Activated naive CD4-positive, alpha-beta T cell (primary cell): ENCODE measurements at regions not wholly inside any gene's neighbourhood (a gene's known extent, or its start where the extent isn't known, plus 50 kb on each side); places are given as distances from the start of the nearest gene placed in this dataset.

Source experiments
- DNase-seq, 4 experiments: peaks; one replicate each; lab custom pipeline; 2025; lab: John Stamatoyannopoulos, UW

GRCh38 chr6:14787677-14788076 is 458.2 kb upstream of the JARID2 start:
- DNase-seq, result no peak

GRCh38 chr6:14789996-14790395 is 455.9 kb upstream of the JARID2 start:
- DNase-seq, result no peak

GRCh38 chr6:14790976-14791375 is 454.9 kb upstream of the JARID2 start:
- DNase-seq, result no peak

- no peak for DNase-seq
Measured at GRCh38 chr6:14791526-14791925, 454.3 kb upstream of the JARID2 start.

GRCh38 chr6:14792118-14792955 is 453.5 kb upstream of the JARID2 start:
- no peak for DNase-seq

- DNase-seq, result no peak
Measured at GRCh38 chr6:14795451-14795850, 450.4 kb upstream of the JARID2 start.

- no peak for DNase-seq
Measured at GRCh38 chr6:14796974-14797762, 448.7 kb upstream of the JARID2 start.

GRCh38 chr6:14797875-14798593 is 447.8 kb upstream of the JARID2 start:
- DNase-seq, result no peak

- DNase-seq, result no peak
Measured at GRCh38 chr6:14798594-14798982, 447.3 kb upstream of the JARID2 start.

- DNase-seq, result no peak
Measured at GRCh38 chr6:14798996-14799588, 446.8 kb upstream of the JARID2 start.

GRCh38 chr6:14799928-14800327 is 445.9 kb upstream of the JARID2 start:
- no peak for DNase-seq

GRCh38 chr6:14802514-14803160 is 443.2 kb upstream of the JARID2 start:
- DNase-seq, result no peak

GRCh38 chr6:14804001-14804784 is 441.7 kb upstream of the JARID2 start:
- DNase-seq, result no peak

- no peak for DNase-seq
Measured at GRCh38 chr6:14804785-14805210, 441.1 kb upstream of the JARID2 start.

GRCh38 chr6:14806101-14806500 is 439.8 kb upstream of the JARID2 start:
- no peak for DNase-seq

- no peak for DNase-seq
Measured at GRCh38 chr6:14807130-14807529, 438.7 kb upstream of the JARID2 start.

- no peak for DNase-seq
Measured at GRCh38 chr6:14807971-14808370, 437.9 kb upstream of the JARID2 start.

- no peak for DNase-seq
Measured at GRCh38 chr6:14810021-14810420, 435.8 kb upstream of the JARID2 start.

- no peak for DNase-seq
Measured at GRCh38 chr6:14811775-14812428, 434.0 kb upstream of the JARID2 start.

GRCh38 chr6:14814016-14814415 is 431.9 kb upstream of the JARID2 start:
- DNase-seq, result no peak
